ENCODE measurements at regions not wholly inside any gene's neighbourhood (a gene's known extent, or its start where the extent isn't known, plus 50 kb on each side); places are given as distances from the start of the nearest gene placed in this dataset.

GRCh38 chr7:124330731-124331407 lies 298.0 kb upstream of the TMEM229A start:
- intact Hi-C loops (cut with micrococcal nuclease), result no loop called here

- intact Hi-C loops (cut with micrococcal nuclease), result no loop called here
Observed at GRCh38 chr7:124328774-124329173, 295.9 kb upstream of the TMEM229A start.

GRCh38 chr7:124324262-124324661 lies 291.4 kb upstream of the TMEM229A start:
- intact Hi-C loops (cut with micrococcal nuclease), result no loop called here

- intact Hi-C loops (cut with micrococcal nuclease), result no loop called here
Observed at GRCh38 chr7:124323597-124323996, 290.7 kb upstream of the TMEM229A start.

GRCh38 chr7:124322561-124322960 lies 289.7 kb upstream of the TMEM229A start:
- intact Hi-C loops (cut with micrococcal nuclease), result no loop called here

GRCh38 chr7:124318721-124319450 lies 286.0 kb upstream of the TMEM229A start:
- intact Hi-C loops (cut with micrococcal nuclease), result no loop called here

GRCh38 chr7:124310934-124311390 lies 278.1 kb upstream of the TMEM229A start:
- intact Hi-C loops (cut with micrococcal nuclease), result no loop called here

- intact Hi-C loops (cut with micrococcal nuclease), result no loop called here
Observed at GRCh38 chr7:124308384-124308783, 275.5 kb upstream of the TMEM229A start.

- intact Hi-C loops (cut with micrococcal nuclease), result no loop called here
Observed at GRCh38 chr7:124295289-124295688, 262.4 kb upstream of the TMEM229A start.

- intact Hi-C loops (cut with micrococcal nuclease), result no loop called here
Observed at GRCh38 chr7:124284937-124285336, 252.1 kb upstream of the TMEM229A start.

GRCh38 chr7:124276005-124276622 lies 243.2 kb upstream of the TMEM229A start:
- intact Hi-C loops (cut with micrococcal nuclease), result no loop called here

GRCh38 chr7:124275411-124275810 lies 242.5 kb upstream of the TMEM229A start:
- intact Hi-C loops (cut with micrococcal nuclease), result no loop called here

- intact Hi-C loops (cut with micrococcal nuclease), result no loop called here
Observed at GRCh38 chr7:124269774-124270173, 236.9 kb upstream of the TMEM229A start.

- intact Hi-C loops (cut with micrococcal nuclease), result no loop called here
Observed at GRCh38 chr7:124267154-124267553, 234.3 kb upstream of the TMEM229A start.

GRCh38 chr7:124263232-124263827 lies 230.5 kb upstream of the TMEM229A start:
- intact Hi-C loops (cut with micrococcal nuclease), result no loop called here

- intact Hi-C loops (cut with micrococcal nuclease), result no loop called here
Observed at GRCh38 chr7:124261710-124262109, 228.8 kb upstream of the TMEM229A start.

GRCh38 chr7:124257638-124258308 lies 224.9 kb upstream of the TMEM229A start:
- intact Hi-C loops (cut with micrococcal nuclease), result no loop called here

GRCh38 chr7:124255041-124255655 lies 222.3 kb upstream of the TMEM229A start:
- intact Hi-C loops (cut with micrococcal nuclease), result no loop called here

- intact Hi-C loops (cut with micrococcal nuclease), result no loop called here
Observed at GRCh38 chr7:124254396-124254795, 221.5 kb upstream of the TMEM229A start.

- intact Hi-C loops (cut with micrococcal nuclease), result no loop called here
Observed at GRCh38 chr7:124251636-124252035, 218.8 kb upstream of the TMEM229A start.

Data from T-helper 1 cell treated with Interleukin-12 subunit alpha and Interleukin-12 subunit beta and Interleukin-4 antibody, amounts not matched to agents 30 ng/mL and 1 ng/mL, for 36 hours (primary cell).